Tongue (tissue), 1 donor: ENCODE measurements at regions not wholly inside any gene's neighbourhood (a gene's known extent, or its start where the extent isn't known, plus 50 kb on each side); places are given as distances from the start of the nearest gene placed in this dataset.
A peak's percentile ranks its signal among the peaks of the same experiment; 100 is the strongest.
"Not testable (repeated sequence)": the region's sequence is repeated elsewhere in the genome, so short reads cannot be mapped to it uniquely, and the experiment has no call there.

Source experiments
- DNase-seq: peaks from one replicate; pipeline ENCODE4 v3.0.0-alpha.2; 2015

DNA sequence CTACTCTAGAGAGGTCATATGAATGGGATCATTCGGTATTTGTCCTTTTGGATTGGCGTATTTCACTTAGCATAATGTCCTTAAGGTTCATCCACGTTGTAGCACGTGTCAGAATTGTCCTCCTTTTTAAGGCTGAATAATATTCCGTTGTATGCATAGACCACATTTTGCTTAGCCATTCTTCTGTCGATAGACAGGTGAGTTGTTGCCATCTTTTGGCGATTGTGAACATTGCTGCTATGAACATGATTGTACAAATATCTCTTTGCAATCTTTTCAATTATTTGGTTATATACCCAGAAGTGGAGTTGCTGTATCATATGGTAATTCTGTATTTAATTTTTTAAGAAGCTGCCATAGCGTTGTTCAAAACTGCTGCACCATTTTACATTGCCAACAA is 52.4 kb upstream of the GOLGA8J start:
- no peak for DNase-seq

DNA sequence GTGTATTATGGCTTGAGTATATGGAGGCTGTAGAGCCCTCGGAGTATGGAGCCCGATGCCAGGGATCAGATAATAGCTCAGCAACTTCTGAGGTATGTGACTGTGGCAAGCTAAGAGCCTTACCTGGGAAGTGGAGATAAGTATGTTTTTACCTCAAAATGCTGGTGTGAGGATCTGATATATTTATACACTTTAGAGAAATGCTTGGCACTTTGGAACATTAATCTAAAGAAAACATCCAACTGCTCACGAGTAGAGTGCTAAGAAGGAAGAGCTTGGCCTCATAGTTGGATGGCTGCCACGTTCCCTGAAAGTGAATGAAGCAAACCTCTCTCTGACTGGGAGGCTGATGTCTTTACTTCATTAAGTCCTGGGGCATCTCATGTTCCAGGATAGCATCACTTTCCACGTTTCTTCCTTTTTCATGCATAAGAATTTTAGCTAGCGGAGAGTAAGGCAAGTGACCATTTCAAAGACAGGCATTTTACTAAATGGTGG is 58.9 kb upstream of the GOLGA8J start:
- DNase-seq = peak; percentile 56

DNA sequence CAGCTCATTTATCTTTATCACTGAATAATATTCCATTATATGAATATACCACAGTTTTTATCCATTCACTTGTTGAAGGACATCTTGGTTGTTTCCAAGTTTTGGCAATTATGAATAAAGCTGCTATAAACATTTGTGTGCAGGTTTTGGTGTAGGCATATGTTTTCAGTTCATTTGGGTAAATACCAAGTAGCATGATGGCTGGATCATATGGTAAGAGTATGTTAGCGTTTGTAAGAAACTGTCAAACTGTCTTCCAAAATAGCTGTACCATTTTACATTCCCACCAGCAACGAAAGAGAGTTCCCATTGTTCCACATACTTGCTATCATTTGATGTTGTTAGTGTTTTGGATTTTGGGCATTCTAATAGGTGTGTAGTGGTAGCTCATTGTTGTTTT is 72.0 kb upstream of the GOLGA8J start:
- no peak for DNase-seq

DNA sequence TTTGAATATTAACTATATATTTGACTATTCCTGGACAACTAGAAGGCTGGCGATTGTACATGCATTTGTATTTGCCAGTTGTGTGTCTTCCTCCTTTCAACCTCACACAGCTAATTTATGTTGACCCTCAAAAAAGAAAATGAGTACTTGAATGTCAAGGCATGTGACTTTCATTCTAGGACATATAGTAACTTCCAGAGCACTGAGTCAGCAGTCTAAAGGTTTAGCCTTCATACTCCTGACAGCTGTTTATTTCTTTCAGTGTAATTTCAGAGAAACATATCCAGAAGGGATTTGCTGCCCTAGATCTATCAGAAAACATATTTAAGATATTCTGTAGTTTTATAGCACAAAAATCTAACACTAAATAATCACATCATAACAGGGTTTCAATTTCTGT is 74.6 kb upstream of the GOLGA8J start:
- no peak for DNase-seq

DNA sequence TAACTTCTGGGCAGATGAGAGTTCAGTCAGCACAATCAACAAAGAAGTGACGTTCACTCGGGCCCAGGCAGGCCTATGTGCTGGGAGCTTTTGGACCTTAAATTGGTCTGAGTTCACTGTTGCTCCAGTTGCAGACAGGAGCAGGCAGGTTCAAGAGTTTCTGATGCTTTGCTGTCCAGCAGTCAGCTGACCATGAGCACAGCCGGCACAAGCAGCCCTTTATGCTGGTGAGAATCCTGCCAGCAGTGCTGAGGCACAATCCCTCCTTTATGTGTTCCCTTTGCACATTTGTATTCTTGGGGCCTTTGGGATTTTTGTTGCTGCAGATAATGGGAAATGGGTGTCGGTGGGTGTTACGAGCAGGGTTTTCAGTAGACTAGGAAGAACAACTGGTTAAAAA is 81.2 kb upstream of the GOLGA8J start:
- DNase-seq = peak; percentile 27

DNA sequence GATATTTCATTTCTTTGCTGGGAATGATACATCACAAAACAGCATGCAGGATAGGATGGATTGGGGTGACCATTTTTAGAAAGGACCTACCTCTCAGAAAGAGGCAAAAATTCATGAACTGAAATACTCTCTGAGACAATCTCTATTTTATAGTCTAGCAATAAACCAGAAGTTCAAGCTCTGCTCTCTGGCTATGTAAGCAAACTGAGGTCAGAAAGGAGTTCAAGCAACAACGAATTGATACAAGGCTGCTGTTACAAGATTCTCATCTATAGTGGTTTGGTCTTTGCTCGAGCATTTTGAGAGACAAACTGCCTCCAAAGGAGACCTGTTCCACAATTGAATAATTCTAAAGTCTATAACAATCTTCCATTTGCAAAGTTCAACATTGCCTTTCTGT is 84.7 kb upstream of the GOLGA8J start:
- no peak for DNase-seq

DNA sequence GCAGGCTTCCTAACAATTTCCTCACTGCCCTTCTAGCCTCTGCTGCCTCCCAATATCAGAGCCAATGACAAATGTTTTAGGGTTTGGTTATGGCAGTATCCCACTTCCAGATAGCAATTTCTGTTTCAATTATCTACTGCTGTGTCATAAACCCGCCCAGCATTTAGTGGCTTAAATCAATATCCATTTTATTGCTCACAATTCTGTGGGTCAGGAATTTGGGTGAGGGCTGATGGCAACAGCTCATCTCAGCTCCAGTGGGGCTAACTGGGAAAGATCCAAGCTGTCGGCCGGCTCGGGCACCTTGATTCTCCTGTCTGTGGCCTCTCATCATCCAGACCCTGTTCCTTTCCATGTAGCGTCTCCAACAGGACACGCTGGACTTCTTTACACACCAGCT is 85.3 kb upstream of the GOLGA8J start:
- no peak for DNase-seq

DNA sequence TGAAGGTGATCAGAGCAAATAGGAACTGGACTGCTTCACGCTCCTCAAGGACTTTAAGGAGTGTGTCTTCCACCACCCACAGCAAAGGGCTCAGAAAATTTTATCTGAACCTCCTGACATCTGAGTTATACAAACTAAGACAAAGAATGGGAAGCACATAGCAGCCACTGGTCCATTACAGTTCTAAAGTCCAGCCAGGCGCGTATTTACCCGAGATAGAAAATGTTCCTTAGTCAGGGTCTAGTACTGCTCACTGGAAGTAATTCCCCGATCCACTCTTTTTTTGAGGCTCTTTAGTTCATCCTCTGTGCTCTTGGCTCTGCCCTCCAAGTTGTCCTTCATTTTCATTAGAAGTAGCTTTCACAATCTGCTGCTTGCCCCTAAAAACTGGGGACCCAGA is 88.5 kb upstream of the GOLGA8J start:
- no peak for DNase-seq

DNA sequence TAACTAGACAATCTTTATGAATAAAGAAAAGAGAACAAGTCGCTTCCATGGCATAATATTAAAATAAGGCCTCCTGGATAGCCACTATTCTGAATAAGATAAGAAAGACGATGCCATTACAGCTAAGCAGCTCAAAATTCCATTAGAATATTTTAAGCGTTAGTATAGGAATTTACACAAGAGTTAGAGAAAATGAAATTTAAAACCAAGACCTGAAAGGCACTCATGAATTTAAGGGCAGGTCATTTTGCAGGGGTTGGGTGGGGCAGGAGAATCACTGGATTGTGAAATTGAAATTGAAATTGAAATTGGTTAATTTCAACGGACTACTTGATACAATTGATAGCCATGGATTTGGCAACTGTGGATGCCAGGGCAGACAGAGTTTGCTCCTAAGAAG is 91.8 kb upstream of the GOLGA8J start:
- DNase-seq = no peak

DNA sequence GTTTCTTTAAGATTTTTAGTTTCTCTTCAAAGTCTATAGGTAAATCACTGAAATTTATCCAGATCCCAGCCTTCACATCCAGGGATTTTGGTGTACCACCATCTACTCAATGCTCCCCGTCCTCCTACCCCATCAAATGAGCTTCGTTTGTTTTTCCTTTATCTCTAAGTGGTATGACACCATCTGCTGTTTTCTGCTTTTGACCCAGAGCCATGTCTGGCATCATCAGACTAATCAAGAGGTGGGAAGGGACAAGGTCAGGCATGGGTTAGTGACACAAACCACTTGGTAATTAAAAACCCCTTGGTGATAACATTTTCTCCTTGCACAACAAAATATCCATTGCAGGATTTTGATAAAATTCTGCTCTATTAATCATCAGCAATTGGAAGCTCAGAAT is 92.7 kb upstream of the GOLGA8J start:
- no peak for DNase-seq

DNA sequence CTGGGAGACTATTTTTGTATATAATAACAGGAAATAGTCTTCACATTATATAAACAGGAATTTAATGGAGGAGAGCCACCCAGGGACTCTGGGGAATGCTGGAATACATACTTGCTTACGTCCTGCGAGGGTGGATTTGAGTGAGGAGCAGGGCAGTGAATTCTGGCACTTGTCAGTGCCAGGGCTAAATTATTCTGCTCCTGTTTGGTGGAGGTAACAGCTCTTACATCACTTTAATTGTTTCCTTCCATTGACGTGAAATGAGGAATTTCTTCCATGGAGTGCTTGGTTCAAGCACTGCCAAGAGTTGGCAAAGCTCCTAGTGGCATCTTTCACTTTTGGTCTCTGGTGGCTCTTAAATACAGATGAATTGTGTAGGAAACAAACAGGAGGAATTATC is 94.1 kb upstream of the GOLGA8J start:
- no peak for DNase-seq

DNA sequence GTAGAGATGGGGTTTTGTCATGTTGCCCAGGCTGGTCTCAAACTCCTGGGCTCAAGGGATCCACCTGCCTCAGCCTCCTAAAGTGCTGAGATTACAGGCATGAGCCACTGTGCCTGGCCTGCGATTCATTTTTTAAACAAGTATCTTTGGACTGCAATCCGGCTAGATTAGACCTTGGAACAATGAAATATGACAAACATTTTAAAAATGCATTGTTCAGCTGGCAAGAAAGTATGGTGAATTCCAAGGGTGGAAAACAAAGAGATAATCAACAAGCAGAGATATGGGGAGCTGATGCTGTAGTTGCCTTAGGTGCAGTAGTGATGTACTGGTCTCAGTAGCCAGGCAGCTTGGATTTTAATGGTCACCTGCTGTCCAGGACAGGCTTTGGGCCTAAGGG is 95.8 kb upstream of the GOLGA8J start:
- no peak for DNase-seq

DNA sequence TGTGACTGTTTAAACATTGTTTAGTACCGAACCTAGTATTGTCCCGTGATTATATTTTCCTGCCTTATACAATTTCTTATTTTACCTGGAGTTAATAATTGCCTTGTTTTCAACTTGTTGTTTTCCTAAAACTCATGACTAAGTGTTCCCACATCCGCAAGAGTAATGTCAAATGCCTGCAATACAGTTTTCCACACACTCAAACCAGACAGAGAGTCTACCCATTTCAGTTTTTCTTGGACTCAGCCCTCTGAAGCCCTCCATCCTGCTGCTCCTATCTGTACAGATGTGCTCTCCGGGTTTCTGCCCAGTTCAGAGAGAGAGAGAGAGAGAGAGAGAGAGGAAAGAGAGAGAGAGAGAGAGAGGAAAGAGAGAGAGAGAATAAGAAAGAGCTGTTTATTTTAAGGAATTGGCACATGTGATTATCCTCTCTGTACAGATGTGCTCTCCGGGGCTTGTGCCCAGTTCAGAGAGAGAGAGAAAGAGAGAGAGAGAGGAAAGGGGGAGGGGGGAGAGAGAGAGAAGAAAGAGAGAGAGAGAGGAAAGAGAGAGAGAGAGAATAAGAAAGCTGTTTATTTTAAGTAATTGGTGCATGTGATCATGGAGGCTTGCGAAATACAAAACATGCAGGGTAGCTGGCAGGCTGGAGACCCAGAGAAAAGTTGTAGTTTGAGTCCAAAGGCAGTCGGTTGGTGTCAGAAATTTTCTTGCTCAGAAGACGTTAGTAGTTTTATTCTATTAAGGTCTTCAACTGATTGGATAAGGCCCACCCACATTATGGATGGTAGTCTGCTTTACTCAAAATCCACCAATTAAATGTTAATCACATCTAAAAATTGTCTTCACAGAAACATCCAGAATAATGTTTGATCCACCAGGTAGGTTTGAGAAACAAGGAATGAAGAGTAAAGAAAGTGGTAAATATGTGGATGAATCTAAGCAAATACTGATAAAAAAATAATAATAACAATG is 104.1 kb upstream of the GOLGA8J start:
- DNase-seq = no peak

DNA sequence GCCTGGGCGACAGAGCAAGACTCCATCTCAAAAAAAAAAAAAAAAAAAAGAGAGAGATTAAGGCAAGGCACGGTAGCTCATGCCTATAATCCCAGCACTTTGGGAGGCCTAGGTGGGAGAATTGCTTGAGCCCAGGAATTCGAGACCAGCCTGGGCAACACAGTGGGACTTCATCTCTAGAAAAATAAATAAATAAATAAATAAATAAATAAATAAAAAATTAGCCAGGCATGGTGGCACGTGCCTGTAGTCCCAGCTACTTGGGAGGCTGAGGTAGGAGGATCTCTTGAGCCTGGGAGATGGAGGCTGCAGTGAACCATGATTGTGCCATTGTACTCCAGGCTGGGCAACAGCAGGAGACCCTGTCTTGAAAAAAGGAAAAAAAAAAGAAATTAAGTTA is 108.7 kb upstream of the GOLGA8J start:
- not testable (repeated sequence) for DNase-seq

DNA sequence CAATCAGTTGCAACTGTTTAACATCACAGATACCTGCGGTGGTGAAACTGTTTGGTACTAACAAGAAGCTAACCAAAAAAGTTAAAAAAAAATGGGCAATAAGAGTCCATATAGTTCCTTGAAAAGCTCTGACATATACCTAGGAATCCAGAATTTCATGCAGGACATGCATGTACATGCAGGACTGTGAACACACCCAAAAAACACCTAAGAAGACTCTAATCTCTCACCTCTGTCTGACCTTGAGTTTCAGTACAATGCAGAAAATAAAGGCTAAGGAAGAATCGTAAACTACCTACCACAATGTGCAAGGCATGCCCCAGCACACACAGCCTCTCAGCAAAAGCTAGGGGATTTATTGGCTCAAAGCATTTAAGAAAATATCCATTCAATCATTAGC is 110.7 kb upstream of the GOLGA8J start:
- DNase-seq = no peak

DNA sequence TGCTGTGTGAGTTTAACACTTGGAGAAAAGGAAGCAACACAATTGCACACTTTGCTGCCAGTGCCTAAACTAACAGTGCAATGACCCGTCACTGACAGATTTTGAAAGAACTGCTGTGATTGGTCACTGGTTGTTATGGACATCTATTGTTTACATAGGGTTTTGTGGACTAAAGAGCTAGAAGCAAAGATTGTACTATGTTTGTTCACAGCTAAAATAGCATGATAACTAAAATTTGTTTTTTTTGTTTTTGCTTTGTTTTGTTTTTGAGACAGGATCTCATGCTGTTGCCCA is 112.4 kb upstream of the GOLGA8J start:
- DNase-seq = no peak

DNA sequence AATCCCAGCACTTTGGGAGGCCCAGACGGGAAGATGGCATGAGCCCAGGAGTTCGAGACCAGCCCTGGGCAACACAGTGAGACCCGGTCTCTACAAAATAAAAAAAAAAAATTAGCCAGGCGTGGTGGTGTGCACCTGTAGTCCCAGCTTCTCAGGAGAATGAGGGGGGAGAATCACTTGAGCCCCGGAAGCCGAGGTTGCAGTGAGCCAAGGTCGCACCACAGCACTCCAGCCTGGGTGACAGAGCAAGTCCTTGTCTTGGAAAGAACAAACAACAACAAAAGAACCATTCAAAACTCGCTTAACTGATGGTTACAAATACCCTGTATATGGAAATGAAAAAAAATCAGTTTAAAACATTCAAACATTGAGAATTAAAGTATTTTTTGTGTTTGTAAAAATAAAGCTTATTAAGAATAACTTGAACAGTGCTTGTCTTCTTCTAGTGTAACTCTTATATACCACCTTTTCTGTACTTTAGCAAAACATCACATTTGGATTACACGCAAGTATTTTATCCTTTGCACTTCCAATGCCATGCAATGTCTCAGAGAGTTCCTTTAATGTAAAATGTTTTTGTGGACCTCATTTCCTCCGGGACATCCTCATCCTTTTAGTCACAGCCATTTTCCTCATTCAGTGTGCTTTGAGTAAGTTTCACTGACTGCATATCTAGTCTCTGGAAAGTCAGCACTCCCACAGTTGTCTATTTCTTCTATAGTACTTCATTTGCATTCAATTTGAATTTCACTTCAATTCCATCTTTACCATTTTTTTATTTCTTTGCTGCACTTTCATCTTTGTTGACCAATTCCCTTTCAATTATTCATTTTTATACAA is 113.0 kb upstream of the GOLGA8J start:
- no peak for DNase-seq

DNA sequence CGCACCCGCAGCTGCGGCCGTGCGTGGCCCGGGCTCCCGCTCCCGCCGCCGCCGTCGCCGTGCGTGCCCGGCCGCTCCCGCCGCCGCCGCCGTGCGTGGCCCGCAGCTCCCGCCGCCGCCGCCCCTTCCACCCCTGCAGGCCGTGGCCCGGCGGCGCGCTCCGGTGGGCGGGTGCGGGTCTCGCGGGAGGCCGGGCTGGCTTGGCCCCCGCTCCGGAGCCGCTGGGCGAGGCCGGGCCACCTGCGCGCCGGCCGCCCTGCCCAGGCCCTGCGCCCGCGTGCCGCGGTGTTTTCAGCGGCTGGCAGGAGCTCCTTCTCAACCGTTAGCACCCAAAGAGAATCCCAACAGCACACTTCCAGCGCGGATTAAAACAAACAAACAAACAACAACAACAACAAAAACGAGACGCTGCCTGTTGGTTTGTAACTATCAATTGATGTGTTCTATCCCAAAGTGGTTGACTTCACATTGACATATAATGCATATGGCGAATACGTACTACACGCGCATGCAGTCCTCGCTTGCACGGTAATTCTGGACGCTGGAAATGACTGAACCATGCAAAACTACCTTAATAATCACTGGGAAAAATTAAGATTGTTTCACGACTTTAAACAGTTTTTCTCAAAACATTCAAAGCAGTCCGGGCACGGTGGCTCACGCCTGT is 113.7 kb upstream of the GOLGA8J start:
- DNase-seq = no peak

DNA sequence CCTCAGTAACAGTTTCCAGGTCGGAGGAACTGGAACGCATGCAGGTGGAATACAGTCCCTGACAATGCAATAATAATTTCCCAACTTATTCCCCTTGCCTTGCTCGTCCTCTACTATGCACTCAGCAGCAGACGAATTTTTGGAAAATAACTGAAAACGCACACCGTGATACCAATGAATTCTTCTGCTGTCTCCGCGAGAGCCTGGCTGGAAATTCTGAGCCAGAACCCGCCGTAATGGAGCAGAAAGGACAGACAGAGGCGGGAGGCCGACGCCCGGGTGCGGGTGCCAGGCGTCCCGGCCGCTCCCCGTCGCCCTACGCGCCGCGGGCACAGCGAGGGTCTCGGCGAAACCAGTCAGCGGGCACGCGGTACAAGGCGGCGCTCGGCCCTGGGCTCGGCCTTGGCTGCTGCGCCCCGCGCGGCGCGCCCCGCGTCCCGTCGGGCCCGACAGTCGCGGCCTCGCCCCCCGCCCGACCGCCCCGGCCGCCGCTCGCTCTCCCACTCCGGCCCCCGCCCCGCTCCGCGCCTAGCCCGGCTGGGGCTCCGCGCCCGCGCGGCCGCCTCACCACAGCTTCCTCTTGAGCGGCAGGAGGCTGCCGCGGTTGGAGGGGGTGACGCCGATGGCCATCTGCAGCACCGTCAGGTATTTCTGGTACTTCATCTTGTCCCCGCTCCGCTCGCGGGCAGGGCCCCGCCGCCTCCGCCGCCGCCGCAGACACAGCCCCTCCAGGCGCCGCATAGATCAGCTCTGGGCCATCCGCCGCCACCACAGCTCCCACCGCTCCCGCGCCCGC is 114.5 kb upstream of the GOLGA8J start:
- DNase-seq = peak; percentile 9

DNA sequence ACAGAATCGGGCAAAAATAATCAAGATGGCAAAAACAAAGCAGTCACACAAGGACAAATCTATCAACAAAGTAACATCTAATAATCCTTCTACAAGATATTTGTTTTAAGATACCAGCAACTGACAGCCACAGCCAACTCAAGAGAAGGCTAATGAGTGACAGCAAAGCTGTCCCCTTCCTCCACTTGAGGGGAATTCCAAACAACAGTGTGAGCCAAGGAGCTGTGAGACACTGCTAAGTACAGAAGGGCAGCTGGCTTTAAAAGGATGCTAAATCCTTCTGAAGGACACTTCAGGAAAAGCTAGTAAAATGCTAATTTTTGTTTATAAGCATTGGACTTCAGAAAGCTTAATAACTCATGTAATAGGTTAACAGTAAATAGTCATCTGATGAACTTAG is 120.3 kb upstream of the GOLGA8J start:
- peak; percentile 14 for DNase-seq

DNA sequence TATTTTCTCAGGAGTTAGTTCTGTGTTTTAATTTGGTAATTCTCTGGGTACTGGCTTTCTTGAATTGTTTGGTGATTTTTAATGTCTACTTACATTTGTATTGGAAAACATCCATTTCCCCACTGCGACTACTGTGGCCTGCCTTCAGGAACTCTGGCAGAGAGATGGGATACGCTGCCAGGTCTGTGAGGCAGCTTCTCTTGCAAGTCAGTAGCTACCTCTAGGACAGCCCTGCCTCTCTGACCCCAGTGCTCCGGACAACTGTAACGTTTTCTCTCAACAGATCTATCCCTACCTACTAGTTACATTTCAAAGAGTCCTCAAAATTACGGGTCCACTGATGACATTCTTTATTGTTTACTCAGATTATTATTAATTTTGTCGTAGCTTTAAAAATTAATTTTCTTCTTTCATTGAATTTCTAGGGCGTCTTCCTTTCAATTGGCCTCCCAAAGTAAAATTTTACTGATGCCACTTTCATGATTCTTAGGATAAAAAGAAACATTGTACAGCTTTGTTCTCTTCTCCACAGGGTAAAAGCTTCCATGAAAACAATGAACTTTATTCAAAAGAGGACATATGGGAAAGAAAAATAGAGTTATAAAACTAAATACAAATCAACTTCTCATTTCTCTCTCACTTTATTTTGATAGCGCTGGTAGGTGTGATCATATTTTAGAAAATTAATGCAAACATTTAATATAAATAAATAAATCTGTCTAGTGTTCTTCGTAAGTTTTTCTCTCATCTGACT is 123.2 kb upstream of the GOLGA8J start:
- DNase-seq = no peak
